GM10266 (cell line): ENCODE measurements at regions not wholly inside any gene's neighbourhood (a gene's known extent, or its start where the extent isn't known, plus 50 kb on each side); places are given as distances from the start of the nearest gene placed in this dataset.

Source experiments
- DNase-seq: peaks from one replicate; pipeline ENCODE4 v3.0.0; 2012; ENCODE audit errors: extremely low spot score
- TF ChIP-seq, protein P1 (sequence below): IDR thresholded peaks from 2 replicates; pipeline ENCODE4 v1.5.1; 2012; ENCODE audit warnings: mild to moderate bottlenecking, low read depth; ENCODE audit not compliant: control insufficient read depth, insufficient read depth; ENCODE audit errors: missing control alignments

DNA sequence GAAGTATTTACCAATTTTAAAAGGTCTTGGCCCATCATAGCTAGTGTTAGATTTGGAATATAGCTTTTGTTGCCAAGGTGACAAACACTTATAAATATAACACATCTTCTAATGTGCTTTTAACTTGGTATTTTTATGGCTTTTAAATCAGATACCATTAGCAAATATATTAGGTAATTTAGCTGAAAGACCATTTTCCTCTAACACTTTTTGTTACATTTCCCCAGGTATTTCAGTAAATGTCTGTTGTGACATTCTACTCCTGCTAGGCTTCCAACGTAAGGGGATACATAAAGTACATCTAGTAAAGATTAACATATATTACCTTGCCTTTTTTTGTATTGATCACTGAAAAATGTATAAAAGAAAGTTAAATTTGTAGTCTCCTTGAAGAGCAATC is 75.0 kb upstream of the SEM1 start:
- TF ChIP-seq, protein P1, sequence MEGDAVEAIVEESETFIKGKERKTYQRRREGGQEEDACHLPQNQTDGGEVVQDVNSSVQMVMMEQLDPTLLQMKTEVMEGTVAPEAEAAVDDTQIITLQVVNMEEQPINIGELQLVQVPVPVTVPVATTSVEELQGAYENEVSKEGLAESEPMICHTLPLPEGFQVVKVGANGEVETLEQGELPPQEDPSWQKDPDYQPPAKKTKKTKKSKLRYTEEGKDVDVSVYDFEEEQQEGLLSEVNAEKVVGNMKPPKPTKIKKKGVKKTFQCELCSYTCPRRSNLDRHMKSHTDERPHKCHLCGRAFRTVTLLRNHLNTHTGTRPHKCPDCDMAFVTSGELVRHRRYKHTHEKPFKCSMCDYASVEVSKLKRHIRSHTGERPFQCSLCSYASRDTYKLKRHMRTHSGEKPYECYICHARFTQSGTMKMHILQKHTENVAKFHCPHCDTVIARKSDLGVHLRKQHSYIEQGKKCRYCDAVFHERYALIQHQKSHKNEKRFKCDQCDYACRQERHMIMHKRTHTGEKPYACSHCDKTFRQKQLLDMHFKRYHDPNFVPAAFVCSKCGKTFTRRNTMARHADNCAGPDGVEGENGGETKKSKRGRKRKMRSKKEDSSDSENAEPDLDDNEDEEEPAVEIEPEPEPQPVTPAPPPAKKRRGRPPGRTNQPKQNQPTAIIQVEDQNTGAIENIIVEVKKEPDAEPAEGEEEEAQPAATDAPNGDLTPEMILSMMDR = no peak

DNA sequence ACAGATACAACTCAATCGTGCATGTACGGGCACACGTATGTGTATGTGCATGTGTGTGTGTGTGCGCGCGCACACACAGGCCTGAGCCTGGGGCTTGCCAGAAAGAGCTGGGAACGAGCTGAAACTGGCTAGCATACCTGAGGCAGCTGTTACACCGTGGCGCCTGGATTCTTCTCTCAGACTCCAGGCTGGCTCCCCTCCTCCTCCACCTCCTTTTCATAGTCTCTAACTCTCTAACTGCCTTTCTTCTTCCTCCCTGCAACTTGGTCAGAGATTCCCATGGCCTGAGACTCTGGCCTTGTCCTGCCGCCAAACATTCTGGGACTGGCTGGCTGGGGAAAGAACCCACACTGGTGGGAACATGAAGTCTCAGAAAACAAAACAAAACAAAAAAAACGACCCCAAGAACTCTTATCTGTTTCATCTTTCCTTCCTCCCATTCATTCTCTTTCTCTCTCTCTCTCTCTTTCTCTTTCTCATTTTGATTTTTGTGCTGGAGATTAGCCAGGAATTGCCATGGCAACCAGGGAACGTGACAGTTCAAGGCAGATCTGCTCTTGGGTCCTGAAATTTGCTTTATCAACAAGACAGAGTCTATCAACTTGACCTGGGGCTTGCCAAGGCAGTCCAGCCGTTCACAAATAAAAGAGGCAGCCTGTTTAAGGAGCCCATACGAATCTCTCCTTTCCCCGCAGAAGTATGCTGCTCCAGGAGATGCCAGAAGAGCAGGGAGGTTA is 76.8 kb upstream of the SEM1 start:
- TF ChIP-seq, protein P1 = no peak
- no peak for DNase-seq

More for the DNA sequence above, 75.0 kb upstream of the SEM1 start:
- no peak for DNase-seq

DNA sequence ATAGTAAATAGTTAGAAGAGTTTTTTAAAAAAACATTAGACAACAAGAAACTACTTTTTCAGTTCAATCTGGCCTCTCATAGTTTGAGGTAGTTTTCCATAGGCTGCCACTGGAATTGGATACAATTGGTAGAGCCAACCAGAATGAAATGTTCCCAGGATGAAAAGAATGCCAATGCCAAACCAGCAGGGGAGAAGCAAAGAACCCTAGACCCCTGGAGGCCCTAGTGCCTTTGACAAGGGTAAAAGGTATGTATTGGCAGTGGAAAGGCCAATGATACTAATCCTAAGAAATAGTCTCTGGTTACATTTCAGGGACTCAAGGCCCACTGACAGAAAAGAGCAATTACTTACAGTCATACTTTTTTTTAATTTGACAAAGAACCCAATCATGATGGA is 77.4 kb upstream of the SEM1 start:
- TF ChIP-seq, protein P1 = no peak
- no peak for DNase-seq

DNA sequence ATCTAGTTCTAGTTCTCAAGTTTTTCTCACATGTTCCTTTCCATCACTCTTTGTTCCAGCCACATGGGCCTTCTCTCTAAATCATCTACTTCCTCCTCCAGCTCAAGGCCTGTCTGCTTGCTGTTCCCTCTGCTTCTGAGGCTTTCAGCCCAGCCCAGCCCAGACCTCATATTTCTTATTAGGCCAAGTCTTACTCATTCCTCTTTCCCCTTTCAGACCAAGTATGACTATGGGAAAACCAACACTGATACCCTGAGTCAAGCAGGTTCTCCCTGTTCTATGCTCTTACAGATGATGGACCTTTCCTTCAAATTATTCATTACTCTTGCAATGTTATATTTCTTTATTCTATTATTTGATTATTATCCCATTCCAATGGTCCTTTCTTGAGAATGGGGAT is 80.3 kb upstream of the SEM1 start:
- TF ChIP-seq, protein P1 = no peak

DNA sequence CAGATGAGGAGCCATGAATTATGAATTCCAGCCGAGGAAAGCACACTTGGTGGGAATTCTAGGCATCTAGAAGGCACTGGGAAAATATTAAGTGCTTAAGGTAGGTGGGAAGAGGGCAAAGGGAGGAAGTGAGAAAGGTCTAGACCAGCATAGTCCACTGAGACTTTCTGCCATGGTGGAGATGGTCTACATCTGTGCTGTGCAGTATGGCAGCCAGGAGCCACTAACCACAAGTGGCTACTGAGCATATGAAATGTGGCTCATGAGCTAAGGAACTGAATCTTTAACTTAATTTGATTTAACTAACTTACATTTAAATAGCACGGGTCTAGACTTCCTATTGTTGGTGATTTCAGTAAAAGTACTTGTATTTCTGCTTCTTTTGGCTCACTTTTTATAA is 82.5 kb upstream of the SEM1 start:
- TF ChIP-seq, protein P1 = no peak
- DNase-seq = no peak

More for the DNA sequence above, 80.3 kb upstream of the SEM1 start:
- no peak for DNase-seq

DNA sequence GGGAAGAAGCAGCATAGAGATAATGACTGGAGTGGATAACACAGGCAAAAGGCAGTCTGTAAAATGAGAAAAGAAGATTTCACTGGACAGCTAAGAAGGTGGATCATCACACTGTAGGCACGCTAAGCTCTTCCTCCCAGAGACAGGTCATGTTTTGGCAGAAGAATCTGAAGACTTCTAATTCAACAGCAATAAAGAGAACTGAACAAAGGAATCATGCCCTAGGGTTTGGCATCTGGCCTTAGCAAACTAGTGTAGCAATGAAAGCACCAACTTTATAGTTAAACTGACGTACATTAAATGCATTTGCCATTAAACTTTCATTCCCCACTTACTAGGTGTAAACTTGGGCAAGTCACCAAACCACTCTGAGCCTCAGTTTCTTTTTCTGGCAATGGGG is 84.4 kb upstream of the SEM1 start:
- TF ChIP-seq, protein P1 = no peak
- DNase-seq = no peak

DNA sequence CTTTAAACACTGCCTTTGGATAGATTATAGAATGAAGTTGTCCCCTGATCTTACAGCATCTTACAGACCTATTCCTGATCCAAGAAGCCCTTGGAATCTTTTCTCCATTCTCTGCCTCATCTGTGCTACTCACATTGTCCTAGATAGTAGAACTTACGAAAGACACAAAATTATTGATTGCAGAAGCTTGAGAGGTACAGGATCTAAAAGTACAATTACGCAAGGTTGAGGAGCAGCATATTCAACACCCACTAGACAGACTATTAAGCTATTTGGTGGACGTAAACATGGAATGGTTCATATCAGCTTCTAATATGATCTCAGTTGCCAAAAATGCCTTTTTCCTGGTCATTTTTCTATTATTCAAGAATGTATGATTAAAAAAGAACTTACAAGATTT is 90.5 kb upstream of the SEM1 start:
- TF ChIP-seq, protein P1 = no peak
- no peak for DNase-seq
